B cell (primary cell): ENCODE measurements at regions not wholly inside any gene's neighbourhood (a gene's known extent, or its start where the extent isn't known, plus 50 kb on each side); places are given as distances from the start of the nearest gene placed in this dataset.
"Not testable (repeated sequence)": the region's sequence is repeated elsewhere in the genome, so short reads cannot be mapped to it uniquely, and the experiment has no call there.

ENCODE experiments used
- ATAC-seq: fragments of 200-7000 bp; cut with Tn5 transposase; one replicate; pipeline ENCODE4 v1.10.0; 2021; ENCODE audit warnings: low read depth, mild to moderate bottlenecking, moderate number of reproducible peaks, moderate library complexity
- CTCF ChIA-PET: fragments of 350-600 bp; sonication (Branson Sonifier 250); formaldehyde crosslinking; loops from one replicate; lab custom pipeline; 2021; ENCODE audit warnings: antibody characterized with exemption, inconsistent platforms; lab: Charles Lee
- POLR2A ChIA-PET: fragments of 350-600 bp; sonication (Branson Sonifier 250); formaldehyde crosslinking; loops from one replicate; lab custom pipeline; 2021; ENCODE audit warnings: antibody characterized with exemption; lab: Charles Lee
- DNase-seq: peaks from one replicate; pipeline ENCODE4 v3.0.0; 2013
- H2AFZ ChIP-seq: 2 replicates; pipeline ENCODE4 v1.6.1; 2012; ENCODE audit warnings: mild to moderate bottlenecking, low read depth, low read length; ENCODE audit not compliant: insufficient read depth, poor library complexity, severe bottlenecking
- H3K27ac ChIP-seq, 2 donors: 1 replicate in 1 of 2; 2 replicates in 1 of 2; pipeline ENCODE4 v1.5.1; 2012 to 2013; ENCODE audit warnings: low read length in 2 of 2, mild to moderate bottlenecking in 2 of 2, moderate library complexity in 1 of 2
- H3K27me3 ChIP-seq, 4 experiments: fragments of 200-600 bp in 1 of 4; sonication (generic) in 1 of 4; replicated peaks in 1 of 4; 1 replicate in 2 of 4; 2 replicates in 2 of 4; pipeline versions ENCODE4 v1.6.1 to v1.7.0; 2013 to 2016; ENCODE audit warnings: low read length in 3 of 4, mild to moderate bottlenecking in 2 of 4, mixed read lengths in 1 of 4, moderate library complexity in 1 of 4; ENCODE audit not compliant: insufficient read depth in 4 of 4, control insufficient read depth in 3 of 4; ENCODE audit errors: control extremely low read depth in 1 of 4
- H3K36me3 ChIP-seq, 2 experiments: replicated peaks in 1 of 2; 1 replicate in 1 of 2; 2 replicates in 1 of 2; pipeline versions ENCODE4 v1.6.1 to v1.7.1; 2013; ENCODE audit warnings: low read length in 1 of 2; ENCODE audit not compliant: insufficient read depth in 2 of 2, control insufficient read depth in 1 of 2; ENCODE audit errors: control extremely low read depth in 1 of 2, extremely low read depth in 1 of 2
- H3K4me1 ChIP-seq, 2 donors: fragments of 200-600 bp in 1 of 2; sonication (generic) in 1 of 2; 1 replicate in 1 of 2; 2 replicates in 1 of 2; pipeline versions ENCODE4 v1.5.1 to v1.6.1; 2013 to 2017; ENCODE audit warnings: low read length in 2 of 2; ENCODE audit not compliant: control insufficient read depth in 2 of 2, insufficient read depth in 2 of 2
- H3K4me2 ChIP-seq: replicated peaks from 2 replicates; pipeline ENCODE3; 2012; ENCODE audit warnings: mild to moderate bottlenecking, low read depth, low read length; ENCODE audit not compliant: poor library complexity, severe bottlenecking
- H3K4me3 ChIP-seq, 5 experiments: fragments of 200-600 bp in 1 of 5; sonication (generic) in 1 of 5; 1 replicate in 3 of 5; 2 replicates in 2 of 5; pipeline versions ENCODE4 v1.5.1 to v1.7.0; 2011 to 2016; ENCODE audit warnings: low read length in 4 of 5, mild to moderate bottlenecking in 4 of 5, low read depth in 2 of 5, control low read depth in 1 of 5, moderate library complexity in 1 of 5; ENCODE audit not compliant: insufficient read depth in 1 of 5; ENCODE audit errors: control extremely low read depth in 1 of 5, extremely low read depth in 1 of 5
- H3K79me2 ChIP-seq: fragments of 200-600 bp; sonication (generic); one replicate; pipeline ENCODE4 v1.6.0; 2016; ENCODE audit warnings: low read length; ENCODE audit not compliant: control insufficient read depth, insufficient read depth
- H3K9ac ChIP-seq: fragments of 200-600 bp; sonication (generic); 2 replicates; pipeline ENCODE4 v1.6.1; 2017; ENCODE audit warnings: mild to moderate bottlenecking, low read length, moderate library complexity
- H3K9me3 ChIP-seq, 3 donors: one replicate each; pipeline versions ENCODE4 v1.6.1 to v1.7.1; 2013; ENCODE audit warnings: low read length in 2 of 3; ENCODE audit not compliant: control insufficient read depth in 2 of 3, insufficient read depth in 1 of 3; ENCODE audit errors: control extremely low read depth in 1 of 3
- H4K20me1 ChIP-seq: 2 replicates; pipeline ENCODE4 v1.6.0; 2012; ENCODE audit warnings: mild to moderate bottlenecking, low read length; ENCODE audit not compliant: insufficient read depth, control insufficient read depth, poor library complexity, severe bottlenecking
- H3K27ac Mint-ChIP-seq: one replicate; pipeline ENCODE4 v1.8.0; 2021; ENCODE audit warnings: mixed read lengths
- H3K27me3 Mint-ChIP-seq: one replicate; pipeline ENCODE4 v1.8.0; 2021; ENCODE audit warnings: mixed read lengths
- H3K4me1 Mint-ChIP-seq: one replicate; pipeline ENCODE4 v1.8.0; 2021; ENCODE audit warnings: mixed read lengths
- H3K4me3 Mint-ChIP-seq: one replicate; pipeline ENCODE4 v1.8.0; 2021; ENCODE audit warnings: mixed read lengths
- H3K9me3 Mint-ChIP-seq: one replicate; pipeline ENCODE4 v1.8.0; 2022; ENCODE audit warnings: mixed read lengths; ENCODE audit not compliant: insufficient read depth
- EZH2 ChIP-seq: IDR thresholded peaks from 2 replicates; pipeline ENCODE4 v1.6.1; 2012; ENCODE audit warnings: borderline replicate concordance, low read depth, mild to moderate bottlenecking, moderate library complexity, low read length; ENCODE audit not compliant: insufficient read depth, poor library complexity, severe bottlenecking
- WGBS: methylation state at CpG from one replicate; pipeline ENCODE4 v1.1.5; 2013; ENCODE audit warnings: missing lambda C conversion rate; ENCODE audit not compliant: insufficient coverage; 5-methylcytosine and 5-hydroxymethylcytosine counted together
- intact Hi-C: fragments of 100-400 bp; cut with micrococcal nuclease; formaldehyde crosslinking; loops from one replicate; pipeline ENCODE4 v1.10.0; 2022
- TF ChIP-seq, protein P1 (sequence below): fragments of 200-600 bp; IDR thresholded peaks from one replicate; pipeline ENCODE4 v1.8.0; 2022; ENCODE audit warnings: antibody characterized with exemption, mild to moderate bottlenecking

DNA sequence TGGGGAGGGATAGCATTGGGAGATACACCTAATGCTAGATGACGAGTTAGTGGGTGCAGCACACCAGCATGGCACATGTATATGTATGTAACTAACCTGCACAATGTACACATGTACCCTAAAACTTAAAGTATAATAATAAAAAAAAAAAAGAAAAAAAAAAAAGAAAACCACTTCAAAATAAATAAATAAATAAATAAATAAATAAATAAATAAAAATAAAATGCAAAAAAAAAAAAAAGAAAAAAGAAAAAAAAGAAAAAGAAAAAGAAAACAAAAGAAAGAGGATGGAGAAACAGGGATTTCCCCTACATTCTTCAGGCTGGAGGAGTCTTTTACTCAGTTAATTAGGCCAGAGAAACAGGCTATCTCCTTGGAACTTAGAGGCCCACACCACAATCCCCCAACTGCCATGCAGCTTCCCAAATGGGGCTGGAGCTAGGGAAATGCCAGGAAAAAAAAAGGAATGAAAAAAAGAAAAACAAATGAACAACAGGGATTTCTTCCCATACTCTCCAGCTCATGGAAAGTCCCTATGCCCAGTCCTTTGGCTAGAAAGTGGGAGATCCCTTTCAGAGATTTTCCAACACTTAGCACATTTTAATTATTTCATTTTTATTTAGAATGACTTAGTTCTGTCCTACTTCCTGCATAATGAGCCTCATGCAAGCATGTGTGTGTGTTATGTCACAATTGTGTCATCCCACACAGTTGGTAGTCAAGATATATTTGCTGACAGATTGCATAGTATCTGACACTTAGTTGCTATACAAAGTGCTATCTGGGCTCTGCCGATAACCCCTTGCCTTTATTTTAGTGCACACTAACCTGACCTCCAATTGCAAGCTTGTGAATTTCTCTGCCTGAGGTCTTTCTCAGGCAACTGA, 486.4 kb downstream of the PLPP3 start:
- Histone ChIP-seq H3K9ac (no peak overlapping the region), H3K79me2 (no peaks in the 10 kb centered on the region), H3K4me3 (no peak overlapping the region), H3K9me3 (peaks cover 0 to 4% (median 0%) of the 10 kb centered on the region in 3 donors), H3K27ac (no peak overlapping the region), H3K4me1 (no peaks in the 10 kb centered on the region), H2AFZ (no peak overlapping the region), H4K20me1 (no peaks in the 10 kb centered on the region), H3K27me3 (no peaks in the 10 kb centered on the region), H3K4me2 (no peak overlapping the region), H3K36me3 (no peaks in the 10 kb centered on the region)
- Mint-ChIP-seq H3K27ac (no peak overlapping the region), H3K4me1 (no peaks in the 10 kb centered on the region), H3K4me3 (no peak overlapping the region), H3K27me3 (peaks cover 4% of the 10 kb centered on the region), H3K9me3 (no peaks in the 10 kb centered on the region)
- ChIA-PET POLR2A (no interaction called here), CTCF (interaction anchor here (1.0 kb wide), 1 partner anchor 492 kb away, joined by 3 read pairs; no protein-coding TSS in a partner anchor)
- TF ChIP-seq EZH2 = no peak
- TF ChIP-seq, protein P1, sequence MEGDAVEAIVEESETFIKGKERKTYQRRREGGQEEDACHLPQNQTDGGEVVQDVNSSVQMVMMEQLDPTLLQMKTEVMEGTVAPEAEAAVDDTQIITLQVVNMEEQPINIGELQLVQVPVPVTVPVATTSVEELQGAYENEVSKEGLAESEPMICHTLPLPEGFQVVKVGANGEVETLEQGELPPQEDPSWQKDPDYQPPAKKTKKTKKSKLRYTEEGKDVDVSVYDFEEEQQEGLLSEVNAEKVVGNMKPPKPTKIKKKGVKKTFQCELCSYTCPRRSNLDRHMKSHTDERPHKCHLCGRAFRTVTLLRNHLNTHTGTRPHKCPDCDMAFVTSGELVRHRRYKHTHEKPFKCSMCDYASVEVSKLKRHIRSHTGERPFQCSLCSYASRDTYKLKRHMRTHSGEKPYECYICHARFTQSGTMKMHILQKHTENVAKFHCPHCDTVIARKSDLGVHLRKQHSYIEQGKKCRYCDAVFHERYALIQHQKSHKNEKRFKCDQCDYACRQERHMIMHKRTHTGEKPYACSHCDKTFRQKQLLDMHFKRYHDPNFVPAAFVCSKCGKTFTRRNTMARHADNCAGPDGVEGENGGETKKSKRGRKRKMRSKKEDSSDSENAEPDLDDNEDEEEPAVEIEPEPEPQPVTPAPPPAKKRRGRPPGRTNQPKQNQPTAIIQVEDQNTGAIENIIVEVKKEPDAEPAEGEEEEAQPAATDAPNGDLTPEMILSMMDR = no peak
- no peak for ATAC-seq
- no peak for DNase-seq
- intact Hi-C loops = no loop called here
- WGBS = 100% methylated on average over 1 of the region's 2 CpGs

DNA sequence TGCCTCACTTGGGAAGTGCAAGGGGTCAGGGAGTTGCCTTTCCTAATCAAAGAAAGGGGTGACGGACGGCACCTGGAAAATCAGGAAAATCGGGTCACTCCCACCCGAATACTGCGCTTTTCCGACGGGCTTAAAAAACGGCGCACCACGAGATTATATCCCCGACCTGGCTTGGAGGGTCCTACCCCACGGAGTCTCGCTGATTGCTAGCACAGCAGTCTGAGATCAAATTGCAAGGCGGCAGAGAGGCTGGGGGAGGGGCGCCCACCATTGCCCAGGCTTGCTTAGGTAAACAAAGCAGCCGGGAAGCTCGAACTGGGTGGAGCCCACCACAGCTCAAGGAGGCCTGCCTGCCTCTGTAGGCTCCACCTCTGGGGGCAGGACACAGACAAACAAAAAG, 489.5 kb downstream of the PLPP3 start:
- H3K4me2 ChIP-seq, H3K27me3 ChIP-seq, ATAC-seq, H2AFZ ChIP-seq, H3K9ac ChIP-seq, intact Hi-C loops, H3K4me1 Mint-ChIP-seq, H3K79me2 ChIP-seq, H3K27ac Mint-ChIP-seq, DNase-seq, H3K4me3 ChIP-seq, H3K9me3 Mint-ChIP-seq, H3K27ac ChIP-seq, H3K27me3 Mint-ChIP-seq, CTCF ChIA-PET, H3K36me3 ChIP-seq, H3K4me3 Mint-ChIP-seq, H3K4me1 ChIP-seq, H4K20me1 ChIP-seq, POLR2A ChIA-PET, H3K9me3 ChIP-seq: not testable (repeated sequence)
- 94% methylated on average over 14 of the region's 17 CpGs for WGBS
